Neural crest cell (in vitro differentiated cells): ENCODE measurements at regions not wholly inside any gene's neighbourhood (a gene's known extent, or its start where the extent isn't known, plus 50 kb on each side); places are given as distances from the start of the nearest gene placed in this dataset.

Experiments
- DNase-seq: peaks from one replicate; pipeline ENCODE4 v3.0.0; 2021; ENCODE audit warnings: low read depth, mixed read lengths, low spot score
- H3K27ac Mint-ChIP-seq: one replicate; pipeline ENCODE4 v1.8.0; 2021; ENCODE audit warnings: mild to moderate bottlenecking, mixed read lengths; ENCODE audit not compliant: unreplicated experiment
- H3K27me3 Mint-ChIP-seq: 2 replicates; pipeline ENCODE4 v1.8.0; 2021; ENCODE audit warnings: low read depth, mild to moderate bottlenecking, mixed read lengths
- H3K36me3 Mint-ChIP-seq: 2 replicates; pipeline ENCODE4 v1.8.0; 2021; ENCODE audit warnings: low read depth, mild to moderate bottlenecking, mixed read lengths
- H3K4me1 Mint-ChIP-seq: 2 replicates; pipeline ENCODE4 v1.8.0; 2021; ENCODE audit warnings: mixed read lengths
- H3K4me3 Mint-ChIP-seq: one replicate; pipeline ENCODE4 v1.8.0; 2021; ENCODE audit warnings: mild to moderate bottlenecking, mixed read lengths
- H3K9me3 Mint-ChIP-seq: 2 replicates; pipeline ENCODE4 v1.8.0; 2021; ENCODE audit warnings: mixed read lengths
- TF ChIP-seq, protein P1 (sequence below): fragments of 200-600 bp; sonication (generic); conservative IDR thresholded peaks from 2 replicates; pipeline ENCODE4 v1.5.0; 2021; ENCODE audit warnings: antibody characterized with exemption, mild to moderate bottlenecking

DNA sequence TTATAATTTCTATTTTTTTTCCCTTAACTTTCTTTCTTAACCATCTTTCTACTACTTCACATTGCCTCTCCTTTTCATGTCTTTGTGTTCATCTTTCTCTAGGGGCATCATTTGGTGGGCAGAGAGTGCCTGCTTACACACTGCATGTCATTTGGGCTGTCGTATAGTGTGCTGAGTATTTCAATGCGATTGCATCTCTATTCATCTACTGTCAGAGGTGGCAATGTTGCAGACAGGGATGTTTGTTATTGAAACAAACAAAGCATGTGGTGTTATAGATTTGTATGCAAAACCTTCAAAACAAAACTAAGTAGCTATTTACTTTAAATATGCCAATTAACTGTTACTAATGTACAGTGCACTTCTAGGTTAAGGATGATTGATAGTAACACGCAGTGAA, 141.1 kb upstream of the MEF2C start:
- peaks cover 9% of the 10 kb centered on the region for H3K9me3 Mint-ChIP-seq
- peaks cover 11% of the 10 kb centered on the region for H3K36me3 Mint-ChIP-seq
- DNase-seq, result no peak
- H3K27ac Mint-ChIP-seq, result no peak overlapping the region
- no peaks in the 10 kb centered on the region for H3K4me1 Mint-ChIP-seq
- H3K27me3 Mint-ChIP-seq, result no peaks in the 10 kb centered on the region
- TF ChIP-seq, protein P1, sequence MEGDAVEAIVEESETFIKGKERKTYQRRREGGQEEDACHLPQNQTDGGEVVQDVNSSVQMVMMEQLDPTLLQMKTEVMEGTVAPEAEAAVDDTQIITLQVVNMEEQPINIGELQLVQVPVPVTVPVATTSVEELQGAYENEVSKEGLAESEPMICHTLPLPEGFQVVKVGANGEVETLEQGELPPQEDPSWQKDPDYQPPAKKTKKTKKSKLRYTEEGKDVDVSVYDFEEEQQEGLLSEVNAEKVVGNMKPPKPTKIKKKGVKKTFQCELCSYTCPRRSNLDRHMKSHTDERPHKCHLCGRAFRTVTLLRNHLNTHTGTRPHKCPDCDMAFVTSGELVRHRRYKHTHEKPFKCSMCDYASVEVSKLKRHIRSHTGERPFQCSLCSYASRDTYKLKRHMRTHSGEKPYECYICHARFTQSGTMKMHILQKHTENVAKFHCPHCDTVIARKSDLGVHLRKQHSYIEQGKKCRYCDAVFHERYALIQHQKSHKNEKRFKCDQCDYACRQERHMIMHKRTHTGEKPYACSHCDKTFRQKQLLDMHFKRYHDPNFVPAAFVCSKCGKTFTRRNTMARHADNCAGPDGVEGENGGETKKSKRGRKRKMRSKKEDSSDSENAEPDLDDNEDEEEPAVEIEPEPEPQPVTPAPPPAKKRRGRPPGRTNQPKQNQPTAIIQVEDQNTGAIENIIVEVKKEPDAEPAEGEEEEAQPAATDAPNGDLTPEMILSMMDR, result no peak
- no peak overlapping the region for H3K4me3 Mint-ChIP-seq

DNA sequence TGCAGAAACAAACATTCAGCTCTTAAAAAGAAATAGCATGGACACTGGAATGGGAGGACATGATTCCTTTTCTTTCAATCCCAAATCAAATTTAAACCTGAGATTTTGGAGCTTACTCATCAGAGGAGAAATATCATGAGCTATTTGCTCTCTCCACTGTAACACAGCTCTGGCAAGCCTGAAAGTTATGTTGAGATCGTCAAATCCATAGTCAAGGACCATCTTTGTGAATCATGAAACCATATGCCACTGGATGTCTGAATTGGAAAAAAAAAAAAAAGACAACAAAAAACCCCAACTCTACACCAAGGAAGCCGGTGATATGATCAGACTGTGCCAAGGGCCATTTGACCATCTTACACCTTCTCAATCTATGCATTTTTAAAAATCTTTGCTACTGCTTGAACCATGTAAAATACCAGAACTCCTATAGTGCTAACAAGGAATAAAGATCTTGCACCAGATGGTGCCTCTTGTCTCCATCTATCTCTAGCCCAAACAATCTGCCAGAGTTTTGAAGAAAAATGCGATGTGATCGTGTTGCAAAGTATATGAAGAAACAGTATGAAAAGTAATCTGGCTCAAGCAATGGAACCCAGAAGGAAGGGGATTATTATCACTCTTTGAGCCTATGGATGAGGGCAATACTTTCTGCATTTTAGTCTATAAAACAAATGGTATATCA, 138.1 kb upstream of the MEF2C start:
- H3K27ac Mint-ChIP-seq, result no peak overlapping the region

DNA sequence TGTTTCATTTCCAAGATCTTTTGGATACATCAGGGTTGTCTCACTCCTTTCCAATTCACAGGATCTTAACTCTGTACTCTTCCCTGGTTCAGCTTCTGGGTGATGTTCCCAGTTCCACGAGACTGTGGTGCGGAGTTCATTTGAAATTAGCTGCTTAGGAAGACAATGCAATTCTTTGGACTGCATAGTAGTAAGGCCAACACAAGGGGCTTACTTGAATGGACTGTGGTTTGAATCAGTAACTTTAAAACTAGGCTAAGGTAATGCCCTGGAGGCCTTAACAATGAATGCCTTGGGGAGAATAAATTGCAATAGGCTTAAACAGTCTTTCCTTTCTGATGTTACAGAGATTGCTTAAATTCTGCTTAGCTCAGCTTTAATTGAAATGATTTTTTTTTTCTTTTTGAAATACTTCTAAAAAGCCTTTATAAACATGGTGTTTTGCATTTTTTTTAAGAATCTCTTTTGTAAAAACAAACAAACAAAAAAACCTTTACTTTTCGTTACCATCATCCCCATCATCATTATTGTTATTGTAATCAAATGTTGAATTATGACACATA, 133.8 kb upstream of the MEF2C start:
- DNase-seq, result no peak
- H3K27me3 Mint-ChIP-seq, result no peaks in the 10 kb centered on the region
- H3K4me1 Mint-ChIP-seq, result peaks cover 17% of the 10 kb centered on the region
- H3K27ac Mint-ChIP-seq, result no peak overlapping the region
- H3K4me3 Mint-ChIP-seq, result no peak overlapping the region
- TF ChIP-seq, protein P1, result no peak
- H3K9me3 Mint-ChIP-seq, result no peaks in the 10 kb centered on the region
- H3K36me3 Mint-ChIP-seq, result no peaks in the 10 kb centered on the region

More for the DNA sequence above, 138.1 kb upstream of the MEF2C start:
- Mint-ChIP-seq H3K4me1 (peaks cover 9% of the 10 kb centered on the region), H3K9me3 (peaks cover 3% of the 10 kb centered on the region), H3K36me3 (peaks cover 5% of the 10 kb centered on the region), H3K4me3 (no peak overlapping the region), H3K27me3 (no peaks in the 10 kb centered on the region)
- TF ChIP-seq, protein P1, result no peak
- no peak for DNase-seq

DNA sequence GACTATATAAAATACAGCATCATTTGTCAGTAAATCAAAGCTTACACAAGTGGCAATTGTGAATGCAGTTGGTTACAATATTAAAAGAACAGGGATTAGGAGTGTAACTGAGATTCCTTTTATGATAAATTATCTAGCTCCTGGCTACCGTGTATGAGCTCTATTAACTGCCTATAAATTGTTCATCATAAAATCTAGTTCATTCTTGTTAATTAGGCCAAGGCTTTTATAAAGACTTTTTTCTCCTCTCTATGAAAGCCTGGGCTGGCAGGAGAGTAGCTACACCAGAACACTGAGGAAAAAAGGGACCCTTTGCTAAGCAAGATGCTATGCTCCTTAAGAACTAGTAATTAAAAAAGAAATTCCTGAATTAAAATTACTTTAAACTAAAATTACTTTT, 132.4 kb upstream of the MEF2C start:
- Mint-ChIP-seq H3K9me3 (no peaks in the 10 kb centered on the region), H3K4me3 (no peak overlapping the region), H3K4me1 (peaks cover 17% of the 10 kb centered on the region), H3K27me3 (no peaks in the 10 kb centered on the region), H3K27ac (no peak overlapping the region), H3K36me3 (no peaks in the 10 kb centered on the region)
- TF ChIP-seq, protein P1, result no peak
- DNase-seq, result no peak

DNA sequence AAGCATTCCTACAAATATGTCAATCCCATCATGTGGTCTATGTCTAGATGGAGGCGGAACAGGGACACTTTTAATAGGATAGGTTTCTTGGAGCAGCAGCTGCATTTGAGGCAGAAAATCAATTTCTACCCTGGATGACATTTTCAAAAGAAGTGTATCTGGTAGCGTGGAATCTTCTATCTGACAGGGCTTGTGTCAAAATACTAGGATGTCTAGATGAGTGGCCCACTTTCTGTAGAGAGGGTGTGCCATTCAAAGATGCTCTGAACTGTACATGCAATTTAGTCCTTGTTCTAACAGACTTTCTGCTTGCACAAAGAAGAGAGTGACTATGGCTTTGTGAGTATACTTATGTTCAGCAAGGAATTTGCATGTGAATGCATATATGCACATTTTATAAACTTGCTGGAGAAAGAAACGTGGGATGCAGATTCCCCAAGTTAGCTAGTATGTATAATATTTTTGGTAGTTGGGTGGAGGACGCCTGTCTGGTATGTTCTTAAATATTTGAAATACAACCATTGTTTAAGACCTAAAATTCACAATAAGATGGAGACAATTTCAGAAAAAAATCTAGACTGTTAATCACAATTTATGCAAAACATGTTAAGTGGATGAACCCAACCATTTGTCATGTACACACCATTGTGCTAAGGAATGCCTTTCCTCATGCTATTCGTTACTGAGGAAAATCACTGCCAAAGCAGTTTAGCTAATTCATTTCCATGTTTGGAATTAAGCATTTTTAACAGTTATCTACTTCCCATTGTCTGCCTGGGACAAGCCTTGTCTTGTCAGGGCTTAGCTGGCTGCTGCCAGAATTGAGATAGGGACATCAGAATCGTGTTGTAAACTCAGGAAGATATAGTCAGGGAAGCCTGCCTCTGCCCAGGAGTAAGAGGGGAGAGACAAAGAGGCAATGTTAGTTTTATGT, 129.1 kb upstream of the MEF2C start:
- Mint-ChIP-seq H3K9me3 (peaks cover 4% of the 10 kb centered on the region), H3K4me1 (peaks cover 13% of the 10 kb centered on the region), H3K27me3 (no peaks in the 10 kb centered on the region), H3K4me3 (no peak overlapping the region), H3K36me3 (no peaks in the 10 kb centered on the region), H3K27ac (no peak overlapping the region)
- no peak for DNase-seq
- TF ChIP-seq, protein P1, result no peak
